HG03095 (cell line): ENCODE measurements at regions not wholly inside any gene's neighbourhood (a gene's known extent, or its start where the extent isn't known, plus 50 kb on each side); places are given as distances from the start of the nearest gene placed in this dataset.

ENCODE experiments used
- ATAC-seq: cut with Tn5 transposase; IDR thresholded peaks from one replicate; pipeline ENCODE4 v1.9.1; 2021; ENCODE audit warnings: moderate library complexity; ENCODE audit not compliant: unreplicated experiment

DNA sequence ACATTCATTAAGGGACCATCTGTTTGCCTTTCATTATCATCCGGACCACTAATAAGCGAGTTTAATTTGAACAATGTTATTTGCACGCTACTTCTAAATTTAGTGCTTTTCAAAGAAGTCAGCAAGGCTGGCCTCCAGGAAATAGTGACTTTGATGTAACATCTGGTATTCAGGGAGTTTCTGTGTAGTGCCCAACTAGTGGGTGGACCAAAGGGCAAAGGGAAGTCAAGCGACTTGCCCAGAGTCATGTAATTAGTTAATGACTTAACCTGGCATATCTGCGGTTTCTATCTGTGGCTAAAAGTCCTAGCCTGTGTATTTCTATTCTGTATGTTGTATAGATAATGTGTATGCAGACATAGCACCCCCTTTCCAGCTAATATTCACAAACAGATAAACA is 56.3 kb upstream of the LCORL start:
- no peak for ATAC-seq

DNA sequence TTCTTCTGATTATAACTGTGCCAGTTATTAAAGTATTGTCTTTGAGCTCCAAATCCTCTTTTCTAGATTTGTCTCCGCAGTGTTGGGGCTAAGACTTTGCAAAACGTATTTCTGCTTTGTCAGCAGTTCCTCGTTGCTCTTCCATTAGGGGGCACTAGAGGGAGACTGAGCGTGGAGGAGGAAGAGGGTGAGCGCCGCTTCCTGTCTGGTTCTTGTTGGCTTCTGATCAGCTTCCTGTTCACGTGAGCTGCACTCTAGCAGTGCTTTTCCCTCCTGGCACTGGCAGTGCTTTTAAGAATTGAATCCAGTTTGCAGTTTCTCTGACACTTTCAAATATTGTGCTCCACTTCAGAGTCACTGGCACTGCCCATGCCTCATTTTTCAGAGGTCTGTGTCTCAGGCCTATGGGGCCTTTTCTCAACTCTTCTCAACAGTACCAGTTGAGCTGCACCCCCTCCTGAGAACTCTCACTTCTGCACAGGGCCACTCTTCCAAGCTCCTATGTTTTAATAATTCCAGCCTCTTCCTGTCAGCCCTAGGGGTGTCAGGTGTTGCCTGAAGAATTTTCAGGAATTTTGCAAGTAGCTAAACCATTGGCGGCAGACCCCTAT is 54.4 kb upstream of the LCORL start:
- no peak for ATAC-seq

GRCh38 chr4:18071894-18072293 is 50.3 kb upstream of the LCORL start:
- ATAC-seq = no peak
